BLaER1 treated with 17β-estradiol and CSF1 and Interleukin-3, amounts not matched to agents 10 nM and 100 nM (cell line): ENCODE measurements at regions not wholly inside any gene's neighbourhood (a gene's known extent, or its start where the extent isn't known, plus 50 kb on each side); places are given as distances from the start of the nearest gene placed in this dataset.

Source experiments
- H3K27ac ChIP-seq, 11 experiments: shearing (Covaris generic); formaldehyde crosslinking; 2 replicates each; pipeline ENCODE4 v1.8.1; 2022
- H3K27me3 ChIP-seq, 11 experiments: shearing (Covaris generic); formaldehyde crosslinking; 2 replicates each; pipeline ENCODE4 v1.8.1; 2022
- H3K36me3 ChIP-seq, 11 experiments: shearing (Covaris generic); formaldehyde crosslinking; 2 replicates each; pipeline ENCODE4 v1.8.1; 2022
- H3K4me1 ChIP-seq, 10 experiments: shearing (Covaris generic); formaldehyde crosslinking; 2 replicates each; pipeline ENCODE4 v1.8.1; 2022
- H3K4me2 ChIP-seq, 11 experiments: shearing (Covaris generic); formaldehyde crosslinking; 2 replicates each; pipeline ENCODE4 v1.8.1; 2022
- H3K4me3 ChIP-seq, 10 experiments: shearing (Covaris generic); formaldehyde crosslinking; 2 replicates each; pipeline ENCODE4 v1.8.1; 2022
- H3K9ac ChIP-seq, 11 experiments: shearing (Covaris generic); formaldehyde crosslinking; 2 replicates each; pipeline ENCODE4 v1.8.1; 2022
- H3K9me3 ChIP-seq, 11 experiments: shearing (Covaris generic); formaldehyde crosslinking; replicated peaks in 1 of 11; 2 replicates each; pipeline ENCODE4 v1.8.1; 2022
- H4K20me1 ChIP-seq, 11 experiments: shearing (Covaris generic); formaldehyde crosslinking; 2 replicates each; pipeline ENCODE4 v1.8.1; 2022
- Cebpa-rat ChIP-seq, 11 experiments: shearing (Covaris generic); IDR thresholded peaks; 2 replicates each; pipeline ENCODE4 v1.8.1; 2022

DNA sequence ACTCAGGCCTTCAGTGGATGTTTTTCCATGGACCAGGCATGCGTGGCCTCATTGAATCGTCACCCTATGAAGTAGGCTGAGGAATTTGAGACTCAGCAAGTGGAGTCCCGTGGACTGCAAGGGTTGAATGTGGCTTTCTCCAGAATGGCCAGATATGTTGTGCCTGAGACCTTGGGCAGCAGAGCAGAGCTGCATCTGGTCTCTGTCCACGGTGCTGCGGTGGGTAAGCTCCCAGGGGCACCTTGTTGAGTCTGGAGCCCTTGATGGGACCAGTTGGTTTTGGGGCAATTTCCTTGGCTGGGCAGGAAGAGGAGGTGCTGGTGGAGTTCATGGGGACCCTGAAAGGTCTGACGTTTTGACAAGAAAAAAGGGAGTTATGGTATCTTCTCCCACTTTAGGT lies 368.1 kb upstream of the EEF2KMT start:
- Histone ChIP-seq H3K4me3 (no peak overlapping the region), H4K20me1 (no peaks in the 10 kb centered on the region), H3K27me3 (no peaks in the 10 kb centered on the region), H3K9ac (no peak overlapping the region), H3K9me3 (peaks cover 0 to 8% (median 0%) of the 10 kb centered on the region in 11 experiments; a peak in 2 of 22 replicates), H3K27ac (no peak overlapping the region), H3K36me3 (no peaks in the 10 kb centered on the region), H3K4me2 (no peak overlapping the region), H3K4me1 (no peaks in the 10 kb centered on the region)
- TF ChIP-seq Cebpa-rat (IDR thresholded peaks at IDR 0.05): no peak

DNA sequence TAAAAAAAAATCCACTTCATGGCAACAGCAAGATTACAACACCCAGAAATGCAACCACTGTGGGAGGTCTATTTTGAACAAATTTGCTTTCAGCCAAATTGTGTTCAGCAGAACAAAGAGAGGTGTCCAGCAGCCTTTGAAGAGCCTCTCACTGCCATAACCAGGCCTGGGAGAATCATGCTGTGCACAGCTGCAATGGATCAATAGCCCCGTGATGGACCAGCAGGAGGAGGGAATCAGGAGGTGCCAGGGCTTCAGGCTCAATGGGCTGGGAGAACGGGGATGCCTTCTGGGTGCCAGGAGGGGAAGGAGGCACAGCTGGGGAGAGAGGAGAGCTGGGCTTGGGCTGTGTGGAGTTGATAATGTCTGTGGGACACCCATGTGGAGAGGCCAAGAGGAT lies 366.2 kb upstream of the EEF2KMT start:
- H4K20me1 ChIP-seq: no peaks in the 10 kb centered on the region
- H3K4me2 ChIP-seq: no peak overlapping the region
- H3K36me3 ChIP-seq: no peaks in the 10 kb centered on the region
- H3K27me3 ChIP-seq: no peaks in the 10 kb centered on the region
- no peak overlapping the region for H3K9ac ChIP-seq
- peaks cover 0 to 4% (median 0%) of the 10 kb centered on the region in 11 experiments; a peak in 2 of 22 replicates for H3K9me3 ChIP-seq
- no peak overlapping the region for H3K27ac ChIP-seq
- TF ChIP-seq Cebpa-rat (IDR thresholded peaks at IDR 0.05): no peak
- H3K4me1 ChIP-seq: no peaks in the 10 kb centered on the region
- no peak overlapping the region for H3K4me3 ChIP-seq

DNA sequence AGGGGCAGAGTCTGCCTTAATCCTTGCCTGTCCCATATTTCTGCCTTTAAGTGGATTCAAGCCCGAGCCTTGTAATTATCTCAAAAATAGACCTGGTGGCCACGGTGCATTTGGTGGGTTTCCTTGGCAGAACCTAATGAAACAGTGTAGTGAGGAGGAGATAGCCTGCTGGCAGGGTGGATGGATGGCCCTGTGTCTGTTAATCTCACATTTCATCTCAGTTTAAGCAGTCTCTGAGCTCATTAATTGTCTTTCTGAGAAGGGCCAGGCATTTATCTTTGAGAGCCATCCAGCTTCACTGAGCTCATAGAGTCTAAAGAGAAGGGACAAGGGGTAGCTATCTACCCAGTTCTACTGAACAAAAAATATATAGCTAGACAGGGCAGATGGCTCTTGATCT lies 364.0 kb upstream of the EEF2KMT start:
- Histone ChIP-seq H3K9me3 (no peaks in the 10 kb centered on the region), H3K9ac (no peak overlapping the region), H3K27ac (no peak overlapping the region), H3K4me3 (no peak overlapping the region), H3K4me2 (no peak overlapping the region), H3K36me3 (no peaks in the 10 kb centered on the region), H3K27me3 (no peaks in the 10 kb centered on the region), H3K4me1 (no peaks in the 10 kb centered on the region), H4K20me1 (no peaks in the 10 kb centered on the region)
- TF ChIP-seq Cebpa-rat (IDR thresholded peaks at IDR 0.05): no peak

DNA sequence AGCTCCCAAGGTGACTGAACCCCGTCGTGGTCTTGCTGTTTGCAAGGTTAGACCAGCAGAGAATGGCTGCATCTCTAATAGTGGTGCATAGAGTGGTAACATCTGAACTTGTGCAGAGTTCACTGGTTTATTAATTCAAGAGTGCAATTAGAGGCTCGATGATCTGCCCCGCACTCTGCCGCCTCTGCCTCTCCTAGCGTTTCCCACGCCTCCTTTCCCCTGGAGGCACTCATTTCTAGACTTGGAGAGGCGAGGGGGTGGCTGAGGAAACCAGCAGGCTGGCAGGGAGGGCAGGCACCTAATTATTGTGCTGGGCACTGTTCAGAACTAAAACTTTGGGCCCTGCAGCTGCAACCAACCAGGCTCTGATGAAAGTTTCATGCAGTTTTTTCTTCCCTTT lies 363.5 kb upstream of the EEF2KMT start:
- no peak overlapping the region for H3K9ac ChIP-seq
- no peak overlapping the region for H3K4me2 ChIP-seq
- no peaks in the 10 kb centered on the region for H4K20me1 ChIP-seq
- H3K4me3 ChIP-seq: no peak overlapping the region
- H3K36me3 ChIP-seq: no peaks in the 10 kb centered on the region
- H3K27me3 ChIP-seq: no peaks in the 10 kb centered on the region
- no peak overlapping the region for H3K27ac ChIP-seq
- no peaks in the 10 kb centered on the region for H3K4me1 ChIP-seq
- no peaks in the 10 kb centered on the region for H3K9me3 ChIP-seq
- no peak for TF ChIP-seq Cebpa-rat (IDR thresholded peaks at IDR 0.05)

DNA sequence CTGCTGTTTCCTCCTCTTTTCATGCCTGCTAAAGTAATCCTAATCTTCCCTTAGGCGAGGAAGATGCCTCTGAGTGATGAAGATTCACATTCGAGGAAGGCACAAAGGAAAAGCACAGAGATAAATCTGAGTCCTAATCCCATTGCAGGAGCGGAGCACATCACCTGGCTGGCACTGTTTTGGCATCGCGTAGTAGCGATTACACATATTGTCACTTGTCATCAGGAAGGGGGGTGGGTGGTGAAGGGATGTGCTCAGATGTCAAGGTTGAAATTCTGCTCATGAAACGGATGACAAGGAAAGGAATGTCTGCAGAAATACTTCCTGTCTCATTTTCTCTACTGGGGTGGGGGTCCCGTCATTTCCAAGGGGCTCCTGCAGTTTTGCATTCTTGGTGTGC lies 363.1 kb upstream of the EEF2KMT start:
- no peaks in the 10 kb centered on the region for H3K9me3 ChIP-seq
- H3K4me2 ChIP-seq: no peak overlapping the region
- H3K27ac ChIP-seq: no peak overlapping the region
- no peaks in the 10 kb centered on the region for H3K27me3 ChIP-seq
- no peaks in the 10 kb centered on the region for H3K4me1 ChIP-seq
- H3K4me3 ChIP-seq: no peak overlapping the region
- TF ChIP-seq Cebpa-rat (IDR thresholded peaks at IDR 0.05): no peak
- H3K36me3 ChIP-seq: no peaks in the 10 kb centered on the region
- H4K20me1 ChIP-seq: no peaks in the 10 kb centered on the region
- H3K9ac ChIP-seq: no peak overlapping the region

DNA sequence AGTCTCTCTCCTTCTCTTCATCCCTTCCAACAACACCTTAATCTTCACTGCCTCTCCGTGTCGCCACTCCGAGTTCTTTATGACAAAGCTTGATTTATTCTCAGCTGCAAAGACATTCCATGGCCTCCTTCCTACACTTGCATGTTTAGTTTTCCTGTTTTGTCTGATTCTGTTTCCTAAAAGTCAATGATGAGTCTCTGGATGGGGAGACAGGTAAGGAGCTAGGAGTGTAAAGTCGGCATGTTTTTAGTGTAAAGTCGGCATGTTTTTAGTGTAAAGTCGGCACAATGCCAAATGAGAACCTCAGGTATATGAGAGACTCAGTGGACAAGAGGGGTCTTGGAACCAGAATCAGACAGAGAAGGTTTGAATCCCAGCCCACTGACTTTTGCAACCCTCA lies 362.3 kb upstream of the EEF2KMT start:
- H3K4me3 ChIP-seq: no peak overlapping the region
- no peaks in the 10 kb centered on the region for H4K20me1 ChIP-seq
- H3K4me2 ChIP-seq: no peak overlapping the region
- H3K9me3 ChIP-seq: no peaks in the 10 kb centered on the region
- no peaks in the 10 kb centered on the region for H3K4me1 ChIP-seq
- no peaks in the 10 kb centered on the region for H3K36me3 ChIP-seq
- no peaks in the 10 kb centered on the region for H3K27me3 ChIP-seq
- no peak overlapping the region for H3K9ac ChIP-seq
- no peak for TF ChIP-seq Cebpa-rat (IDR thresholded peaks at IDR 0.05)
- no peak overlapping the region for H3K27ac ChIP-seq

DNA sequence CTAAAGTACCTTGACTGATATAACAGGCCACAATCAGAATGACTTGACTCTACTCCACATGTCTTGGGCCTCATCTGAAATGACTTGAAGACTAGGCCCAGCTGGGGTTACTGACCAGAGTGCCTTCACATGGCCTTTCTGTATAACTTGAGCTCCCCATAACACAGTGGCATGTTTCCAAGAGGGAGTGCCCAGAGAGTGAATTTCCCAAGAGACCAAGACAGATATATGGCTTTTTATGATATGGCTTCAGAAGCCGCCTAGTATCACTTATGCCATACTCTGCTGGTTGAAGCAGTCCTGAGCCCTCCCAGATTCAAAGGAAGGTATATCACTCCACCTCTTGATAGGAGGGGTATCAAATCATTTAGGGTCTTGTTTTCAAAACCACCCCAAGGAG lies 357.5 kb upstream of the EEF2KMT start:
- H3K4me1 ChIP-seq: no peaks in the 10 kb centered on the region
- H3K4me3 ChIP-seq: no peak overlapping the region
- H3K9me3 ChIP-seq: no peaks in the 10 kb centered on the region
- no peak overlapping the region for H3K27ac ChIP-seq
- no peak overlapping the region for H3K9ac ChIP-seq
- TF ChIP-seq Cebpa-rat (IDR thresholded peaks at IDR 0.05): no peak
- H3K36me3 ChIP-seq: no peaks in the 10 kb centered on the region
- no peaks in the 10 kb centered on the region for H3K27me3 ChIP-seq
- no peak overlapping the region for H3K4me2 ChIP-seq
- no peaks in the 10 kb centered on the region for H4K20me1 ChIP-seq

DNA sequence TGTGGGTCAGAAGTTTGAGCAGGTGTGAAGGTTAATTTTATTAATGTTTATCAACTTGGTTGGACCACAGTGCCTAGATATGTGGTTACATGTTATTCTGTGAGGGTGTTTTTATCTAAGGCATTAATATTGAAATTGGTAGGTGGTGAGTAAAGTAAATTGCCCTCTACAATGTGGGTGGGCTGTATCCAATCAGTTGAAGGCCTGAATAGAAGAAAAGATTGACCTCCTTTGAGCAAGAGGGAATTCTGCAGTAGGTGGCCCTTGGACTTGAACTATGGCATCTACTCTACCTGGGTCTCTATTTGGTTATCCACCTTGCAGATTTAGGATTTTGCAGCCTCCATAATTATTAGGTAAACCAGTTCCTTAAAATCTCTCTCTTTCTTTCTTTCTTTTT lies 356.8 kb upstream of the EEF2KMT start:
- H3K36me3 ChIP-seq: no peaks in the 10 kb centered on the region
- H3K4me1 ChIP-seq: no peaks in the 10 kb centered on the region
- TF ChIP-seq Cebpa-rat (IDR thresholded peaks at IDR 0.05): no peak
- no peaks in the 10 kb centered on the region for H3K27me3 ChIP-seq
- no peaks in the 10 kb centered on the region for H4K20me1 ChIP-seq
- no peak overlapping the region for H3K9ac ChIP-seq
- H3K4me2 ChIP-seq: no peak overlapping the region
- H3K27ac ChIP-seq: no peak overlapping the region
- no peaks in the 10 kb centered on the region for H3K9me3 ChIP-seq
- H3K4me3 ChIP-seq: no peak overlapping the region

DNA sequence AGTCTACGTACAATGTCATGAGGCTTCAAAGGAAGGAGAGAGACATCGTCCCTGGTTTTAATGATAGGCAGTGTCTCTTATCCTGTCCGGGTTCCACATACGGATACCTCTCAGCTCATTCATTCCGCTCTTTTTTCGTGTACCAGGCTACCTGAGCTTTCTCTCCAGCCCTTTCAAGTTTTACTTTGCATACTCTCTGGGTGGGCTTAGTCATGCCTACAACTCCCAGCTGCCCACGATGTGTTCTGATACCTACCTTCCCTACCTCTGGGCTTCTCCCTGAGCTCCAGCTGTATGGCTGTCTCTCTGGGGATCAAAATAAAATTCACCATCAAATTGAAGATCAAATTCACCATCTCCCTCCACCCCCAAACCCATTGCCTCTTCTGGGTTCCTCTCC lies 354.0 kb upstream of the EEF2KMT start:
- Histone ChIP-seq H4K20me1 (no peaks in the 10 kb centered on the region), H3K27ac (no peak overlapping the region), H3K9me3 (peaks cover 0 to 6% (median 0%) of the 10 kb centered on the region in 11 experiments; a peak in 1 of 22 replicates), H3K27me3 (no peaks in the 10 kb centered on the region), H3K36me3 (no peaks in the 10 kb centered on the region), H3K4me3 (no peak overlapping the region), H3K4me1 (no peaks in the 10 kb centered on the region), H3K9ac (no peak overlapping the region), H3K4me2 (no peak overlapping the region)
- no peak for TF ChIP-seq Cebpa-rat (IDR thresholded peaks at IDR 0.05)

DNA sequence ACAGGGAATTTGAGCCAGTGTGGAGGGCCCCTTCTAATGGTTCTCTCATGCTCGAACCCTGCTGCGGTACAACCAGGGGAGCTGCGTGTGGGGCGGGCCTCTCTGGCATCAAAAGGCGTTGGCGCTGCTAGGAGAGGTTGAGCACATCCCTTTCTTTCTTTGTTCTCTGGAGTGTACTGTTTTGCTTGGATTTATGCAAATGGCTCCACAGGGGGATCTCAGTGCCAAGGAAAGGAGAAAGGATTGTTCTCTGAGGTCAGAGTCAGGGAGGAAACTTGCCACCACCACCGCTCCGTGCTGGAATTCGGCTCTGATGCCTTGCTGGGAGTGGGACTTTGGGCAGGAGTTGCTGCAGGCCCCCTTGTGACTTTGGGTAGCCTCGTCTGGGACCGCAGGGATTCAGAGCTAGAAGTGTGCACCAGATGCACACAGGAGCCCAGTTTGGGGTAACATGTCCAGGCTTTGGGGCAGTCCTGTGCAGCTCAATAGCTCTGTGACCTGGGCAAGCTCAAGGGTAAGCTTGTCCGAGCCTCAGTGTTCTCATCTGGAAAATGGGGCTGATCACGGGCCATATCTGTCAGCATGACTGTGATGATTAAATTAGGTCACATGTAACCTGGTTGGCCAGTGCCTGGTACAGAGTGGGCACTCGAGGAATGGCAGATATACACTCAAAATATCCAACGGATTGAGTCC lies 353.0 kb upstream of the EEF2KMT start:
- Histone ChIP-seq H3K4me3 (no peak overlapping the region), H4K20me1 (no peaks in the 10 kb centered on the region), H3K4me2 (no peak overlapping the region), H3K27me3 (no peaks in the 10 kb centered on the region), H3K9me3 (peaks cover 0 to 6% (median 0%) of the 10 kb centered on the region in 11 experiments; a peak in 1 of 22 replicates), H3K36me3 (no peaks in the 10 kb centered on the region), H3K27ac (no peak overlapping the region), H3K9ac (no peak overlapping the region), H3K4me1 (no peaks in the 10 kb centered on the region)
- TF ChIP-seq Cebpa-rat (IDR thresholded peaks at IDR 0.05): no peak
